K562 (cell line): ENCODE measurements at regions not wholly inside any gene's neighbourhood (a gene's known extent, or its start where the extent isn't known, plus 50 kb on each side); places are given as distances from the start of the nearest gene placed in this dataset.

Experiments used
- ATAC-seq: fragments of 200-7000 bp; cut with Tn5 transposase; 3 replicates; pipeline ENCODE4 v1.9.1; 2020; ENCODE audit warnings: moderate library complexity
- BruUV-seq: library from RNA; stranded (reverse); fragments of 400-500 nt; replicated peaks from 2 replicates; lab custom pipeline; 2021; lab: Mats Ljungman, UMichigan
- CTCF ChIA-PET: fragments of 300-600 bp; formaldehyde crosslinking; extraction: SDS; loops from one replicate; lab custom pipeline; 2021; ENCODE audit warnings: low intra/inter-chr PET ratio; lab: Yijun Ruan, JAX
- POLR2A ChIA-PET: fragments of 300-600, 350-650 bp; sonication (Branson Sonifier 250); formaldehyde crosslinking; extraction: SDS; loops from one replicate; lab custom pipeline; 2021; ENCODE audit warnings: antibody characterized with exemption, inconsistent platforms; lab: Yijun Ruan, JAX
- DNase-seq, 4 experiments: peaks; one replicate each; pipeline versions ENCODE4 v3.0.0 to v3.0.0-alpha.2; 2011 to 2018; ENCODE audit warnings: low spot score in 3 of 4, mixed read lengths in 3 of 4; ENCODE audit errors: extremely low read depth in 1 of 4
- FAIRE-seq: peaks from 2 replicates; lab custom pipeline; 2011; peaks lifted over from hg19 to GRCh38; lab: Jason Lieb, UNC
- H2AFZ ChIP-seq: 2 replicates; pipeline ENCODE4 v1.6.0; 2011; ENCODE audit warnings: low read depth, low read length, control low read depth, inconsistent platforms
- H3K27ac ChIP-seq: fragments of 200-600 bp; 3 replicates; pipeline ENCODE4 v1.8.0; 2011; ENCODE audit warnings: low read depth, mild to moderate bottlenecking, control low read depth, inconsistent platforms, low read length, moderate library complexity, mixed read lengths; ENCODE audit errors: extremely low read depth
- H3K27me3 ChIP-seq, 2 experiments: fragments of 300-600 bp in 1 of 2; 2 replicates in 1 of 2; 3 replicates in 1 of 2; pipeline versions ENCODE4 v1.6.0 to v1.8.0; 2011; ENCODE audit warnings: inconsistent platforms in 2 of 2, low read length in 2 of 2, mild to moderate bottlenecking in 1 of 2, mixed read lengths in 1 of 2, moderate library complexity in 1 of 2; ENCODE audit not compliant: control insufficient read depth in 2 of 2, insufficient read depth in 2 of 2
- H3K36me3 ChIP-seq: fragments of 300-600 bp; 3 replicates; pipeline ENCODE4 v1.8.0; 2011; ENCODE audit warnings: mild to moderate bottlenecking, low read length, inconsistent platforms; ENCODE audit not compliant: control insufficient read depth, insufficient read depth
- H3K4me1 ChIP-seq, 2 experiments: fragments of 200-600 bp in 1 of 2; replicated peaks in 1 of 2; 2 replicates in 1 of 2; 3 replicates in 1 of 2; pipeline versions ENCODE4 v1.5.1 to v1.8.0; 2011; ENCODE audit warnings: inconsistent platforms in 2 of 2, low read length in 2 of 2, mild to moderate bottlenecking in 1 of 2, mixed read lengths in 1 of 2, moderate library complexity in 1 of 2; ENCODE audit not compliant: control insufficient read depth in 2 of 2, insufficient read depth in 2 of 2
- H3K4me2 ChIP-seq: 2 replicates; pipeline ENCODE4 v1.6.1; 2011; ENCODE audit warnings: low read length, control low read depth, inconsistent platforms, mixed read lengths; ENCODE audit not compliant: insufficient read depth
- H3K4me3 ChIP-seq: fragments of 200-600 bp; sonication (generic), shearing (Covaris generic); 2 replicates; pipeline ENCODE4 v1.5.1; 2016; ENCODE audit warnings: control low read depth, inconsistent platforms
- H3K79me2 ChIP-seq: fragments of 200-600 bp; 3 replicates; pipeline ENCODE4 v1.8.0; 2011; ENCODE audit warnings: low read length, inconsistent platforms; ENCODE audit not compliant: control insufficient read depth, insufficient read depth
- H3K9ac ChIP-seq, 2 experiments: 2 replicates each; pipeline versions ENCODE4 v1.6.0 to v1.6.1; 2011; ENCODE audit warnings: low read depth in 2 of 2, low read length in 2 of 2, control low read depth in 1 of 2, inconsistent platforms in 1 of 2, mild to moderate bottlenecking in 1 of 2, mixed read lengths in 1 of 2; ENCODE audit not compliant: insufficient read depth in 1 of 2
- H3K9me1 ChIP-seq: one replicate; pipeline ENCODE4 v1.6.0; 2011; ENCODE audit warnings: inconsistent platforms, mild to moderate bottlenecking, low read length, moderate library complexity; ENCODE audit not compliant: control insufficient read depth, insufficient read depth
- H3K9me3 ChIP-seq: replicated peaks from 2 replicates; pipeline ENCODE4 v1.5.1; 2011; ENCODE audit warnings: low read depth, low read length, inconsistent platforms; ENCODE audit not compliant: control insufficient read depth, insufficient read depth
- H4K20me1 ChIP-seq: replicated peaks from 2 replicates; pipeline ENCODE4 v1.6.1; 2011; ENCODE audit warnings: low read length, inconsistent platforms, mixed read lengths; ENCODE audit not compliant: control insufficient read depth, insufficient read depth
- DACH1 ChIP-seq: fragments of 450-650 bp; IDR thresholded peaks from 2 replicates; pipeline ENCODE4 v1.6.1; 2018; ENCODE audit not compliant: partially characterized antibody
- FOS ChIP-seq: IDR thresholded peaks from 3 replicates; pipeline ENCODE4 v1.6.1; 2011; ENCODE audit not compliant: insufficient read length; ENCODE audit errors: extremely low read depth
- FOXA1 ChIP-seq: fragments of 450-650 bp; IDR thresholded peaks from 2 replicates; pipeline ENCODE4 v1.6.1; 2016; ENCODE audit warnings: mild to moderate bottlenecking, borderline replicate concordance
- KAT7 ChIP-seq: sonication (generic); formaldehyde crosslinking; IDR thresholded peaks from 2 replicates; pipeline ENCODE4 v1.8.0; 2022; ENCODE audit warnings: missing genetic modification reagents, mild to moderate bottlenecking, borderline replicate concordance
- LARP7 ChIP-seq: fragments of 450-650 bp; IDR thresholded peaks from 2 replicates; pipeline ENCODE4 v1.6.1; 2016
- NR2C2 ChIP-seq, 2 experiments: fragments of 200-800 bp in 1 of 2; sonication (Bioruptor generic) in 1 of 2; sonication (generic) in 1 of 2; formaldehyde crosslinking in 1 of 2; IDR thresholded peaks; 2 replicates each; pipeline versions ENCODE4 v1.6.1 to v1.8.0; 2016 to 2022; ENCODE audit warnings: mild to moderate bottlenecking in 1 of 2, missing compliant biosample characterization in 1 of 2, missing genetic modification characterization in 1 of 2, missing genetic modification reagents in 1 of 2
- NUFIP1 ChIP-seq: fragments of 450-650 bp; IDR thresholded peaks from 2 replicates; pipeline ENCODE4 v1.6.1; 2018; ENCODE audit not compliant: partially characterized antibody
- RFX1 ChIP-seq: fragments of 450-650 bp; IDR thresholded peaks from 2 replicates; pipeline ENCODE4 v1.6.1; 2016; ENCODE audit warnings: mild to moderate bottlenecking, moderate library complexity
- RFX5 ChIP-seq: IDR thresholded peaks from 2 replicates; pipeline ENCODE4 v1.6.1; 2011; ENCODE audit warnings: low read depth, mild to moderate bottlenecking, improper control_type of control experiment, low read length
- ZBTB1 ChIP-seq: sonication (generic); formaldehyde crosslinking; IDR thresholded peaks from 2 replicates; pipeline ENCODE4 v1.8.1; 2023; ENCODE audit warnings: missing genetic modification reagents, low read depth, mild to moderate bottlenecking, borderline replicate concordance
- ZNF24 ChIP-seq: fragments of 450-650 bp; IDR thresholded peaks from 2 replicates; pipeline ENCODE4 v1.6.1; 2016
- WGBS: fragments of 100-300 bp; shearing (Covaris generic); methylation state at CpG from one replicate; pipeline ENCODE4 v1.1.6; 2016; ENCODE audit warnings: low coverage, mixed read lengths; ENCODE audit not compliant: insufficient coverage; ENCODE audit errors: missing lambda C conversion rate; 5-methylcytosine and 5-hydroxymethylcytosine counted together
- in situ Hi-C: fragments of 300-500 bp; cut with MboI; formaldehyde crosslinking; loops from 4 replicates; pipeline ENCODE4 v1.15.0; 2018; ENCODE audit warnings: inconsistent platforms, mixed read lengths
- intact Hi-C: fragments of 100-400 bp; cut with micrococcal nuclease; formaldehyde crosslinking; loops from 2 replicates; pipeline ENCODE4 v1.14.2; 2022
- TF ChIP-seq, protein P1 (sequence below): fragments of 250-450 bp; sonication (Bioruptor Pico); IDR thresholded peaks from 2 replicates; pipeline ENCODE4 v1.5.0; 2022; ENCODE audit warnings: mild to moderate bottlenecking
- TF ChIP-seq, protein P2 (sequence below): fragments of 450-650 bp; IDR thresholded peaks from 2 replicates; pipeline ENCODE4 v1.6.1; 2016; ENCODE audit warnings: mild to moderate bottlenecking
- TF ChIP-seq, protein P3 (sequence below): fragments of 250-450 bp; sonication (Bioruptor Pico); IDR thresholded peaks from 2 replicates; pipeline ENCODE4 v1.4.0; 2020; ENCODE audit warnings: borderline replicate concordance

DNA sequence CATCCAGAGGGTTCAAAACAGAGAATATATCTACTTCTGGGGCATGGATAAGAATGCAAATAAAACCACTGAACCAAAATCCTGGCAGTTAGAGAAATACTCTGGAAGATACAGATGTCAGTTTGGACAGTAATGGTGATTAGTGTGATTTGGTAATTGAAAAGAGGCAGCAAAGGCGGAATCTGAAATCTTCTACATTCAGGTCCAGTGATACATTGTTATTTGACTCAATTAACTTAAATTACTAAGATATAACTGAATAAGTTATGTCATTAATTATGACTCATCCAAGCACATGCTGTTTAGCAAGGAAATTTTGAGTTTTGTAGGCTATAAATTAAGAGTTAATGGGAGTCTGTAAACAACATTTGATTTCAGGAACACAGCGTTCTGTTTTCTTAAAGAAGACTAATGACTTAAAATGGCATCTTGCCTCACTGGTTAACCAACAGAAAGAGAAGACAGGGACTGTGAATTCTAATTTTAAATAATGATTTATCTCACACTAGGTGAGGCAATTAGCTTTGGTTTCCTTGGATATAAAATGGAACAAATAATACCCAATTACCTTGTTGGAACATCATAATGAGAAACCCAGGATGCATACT is 937.1 kb downstream of the PDHA2 start:
- no peaks in the 10 kb centered on the region for H3K9me1 ChIP-seq
- no peak for FAIRE-seq
- H3K27ac ChIP-seq = no peak overlapping the region
- POLR2A ChIA-PET = no interaction called here
- CTCF ChIA-PET = no interaction called here
- intact Hi-C loops (no loop called here), in situ Hi-C loops (no loop called here)
- H3K79me2 ChIP-seq = no peaks in the 10 kb centered on the region
- no peaks in the 10 kb centered on the region for H3K27me3 ChIP-seq
- no peak overlapping the region for H3K9ac ChIP-seq
- no peaks in the 10 kb centered on the region for H3K36me3 ChIP-seq
- H4K20me1 ChIP-seq = no peaks in the 10 kb centered on the region
- no peaks in the 10 kb centered on the region for H3K4me1 ChIP-seq
- peaks cover 2% of the 10 kb centered on the region; the same call in 1 of the 2 replicates for H3K9me3 ChIP-seq
- H3K4me3 ChIP-seq = no peak overlapping the region
- ATAC-seq = no peak
- no peak overlapping the region for H3K4me2 ChIP-seq
- no TSS peak for BruUV-seq
- no peak for DNase-seq
- 0% methylated on average over 2 of the region's 2 CpGs for WGBS
- no peak overlapping the region for H2AFZ ChIP-seq
- TF ChIP-seq RFX5 = no peak
- no peak for TF ChIP-seq ZNF24
- no peak for TF ChIP-seq RFX1
- TF ChIP-seq NUFIP1 = no peak
- no peak for TF ChIP-seq FOXA1
- TF ChIP-seq, protein P1, sequence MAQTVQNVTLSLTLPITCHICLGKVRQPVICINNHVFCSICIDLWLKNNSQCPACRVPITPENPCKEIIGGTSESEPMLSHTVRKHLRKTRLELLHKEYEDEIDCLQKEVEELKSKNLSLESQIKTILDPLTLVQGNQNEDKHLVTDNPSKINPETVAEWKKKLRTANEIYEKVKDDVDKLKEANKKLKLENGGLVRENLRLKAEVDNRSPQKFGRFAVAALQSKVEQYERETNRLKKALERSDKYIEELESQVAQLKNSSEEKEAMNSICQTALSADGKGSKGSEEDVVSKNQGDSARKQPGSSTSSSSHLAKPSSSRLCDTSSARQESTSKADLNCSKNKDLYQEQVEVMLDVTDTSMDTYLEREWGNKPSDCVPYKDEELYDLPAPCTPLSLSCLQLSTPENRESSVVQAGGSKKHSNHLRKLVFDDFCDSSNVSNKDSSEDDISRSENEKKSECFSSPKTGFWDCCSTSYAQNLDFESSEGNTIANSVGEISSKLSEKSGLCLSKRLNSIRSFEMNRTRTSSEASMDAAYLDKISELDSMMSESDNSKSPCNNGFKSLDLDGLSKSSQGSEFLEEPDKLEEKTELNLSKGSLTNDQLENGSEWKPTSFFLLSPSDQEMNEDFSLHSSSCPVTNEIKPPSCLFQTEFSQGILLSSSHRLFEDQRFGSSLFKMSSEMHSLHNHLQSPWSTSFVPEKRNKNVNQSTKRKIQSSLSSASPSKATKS (CRISPR knock-in tag) = no peak
- TF ChIP-seq ZBTB1 (CRISPR knock-in tag) = no peak
- no peak for TF ChIP-seq DACH1
- TF ChIP-seq, protein P2, sequence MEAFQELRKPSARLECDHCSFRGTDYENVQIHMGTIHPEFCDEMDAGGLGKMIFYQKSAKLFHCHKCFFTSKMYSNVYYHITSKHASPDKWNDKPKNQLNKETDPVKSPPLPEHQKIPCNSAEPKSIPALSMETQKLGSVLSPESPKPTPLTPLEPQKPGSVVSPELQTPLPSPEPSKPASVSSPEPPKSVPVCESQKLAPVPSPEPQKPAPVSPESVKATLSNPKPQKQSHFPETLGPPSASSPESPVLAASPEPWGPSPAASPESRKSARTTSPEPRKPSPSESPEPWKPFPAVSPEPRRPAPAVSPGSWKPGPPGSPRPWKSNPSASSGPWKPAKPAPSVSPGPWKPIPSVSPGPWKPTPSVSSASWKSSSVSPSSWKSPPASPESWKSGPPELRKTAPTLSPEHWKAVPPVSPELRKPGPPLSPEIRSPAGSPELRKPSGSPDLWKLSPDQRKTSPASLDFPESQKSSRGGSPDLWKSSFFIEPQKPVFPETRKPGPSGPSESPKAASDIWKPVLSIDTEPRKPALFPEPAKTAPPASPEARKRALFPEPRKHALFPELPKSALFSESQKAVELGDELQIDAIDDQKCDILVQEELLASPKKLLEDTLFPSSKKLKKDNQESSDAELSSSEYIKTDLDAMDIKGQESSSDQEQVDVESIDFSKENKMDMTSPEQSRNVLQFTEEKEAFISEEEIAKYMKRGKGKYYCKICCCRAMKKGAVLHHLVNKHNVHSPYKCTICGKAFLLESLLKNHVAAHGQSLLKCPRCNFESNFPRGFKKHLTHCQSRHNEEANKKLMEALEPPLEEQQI = no peak
- no peak for TF ChIP-seq KAT7 (CRISPR knock-in tag)
- TF ChIP-seq LARP7 = no peak
- TF ChIP-seq FOS = no peak
- TF ChIP-seq, protein P3, sequence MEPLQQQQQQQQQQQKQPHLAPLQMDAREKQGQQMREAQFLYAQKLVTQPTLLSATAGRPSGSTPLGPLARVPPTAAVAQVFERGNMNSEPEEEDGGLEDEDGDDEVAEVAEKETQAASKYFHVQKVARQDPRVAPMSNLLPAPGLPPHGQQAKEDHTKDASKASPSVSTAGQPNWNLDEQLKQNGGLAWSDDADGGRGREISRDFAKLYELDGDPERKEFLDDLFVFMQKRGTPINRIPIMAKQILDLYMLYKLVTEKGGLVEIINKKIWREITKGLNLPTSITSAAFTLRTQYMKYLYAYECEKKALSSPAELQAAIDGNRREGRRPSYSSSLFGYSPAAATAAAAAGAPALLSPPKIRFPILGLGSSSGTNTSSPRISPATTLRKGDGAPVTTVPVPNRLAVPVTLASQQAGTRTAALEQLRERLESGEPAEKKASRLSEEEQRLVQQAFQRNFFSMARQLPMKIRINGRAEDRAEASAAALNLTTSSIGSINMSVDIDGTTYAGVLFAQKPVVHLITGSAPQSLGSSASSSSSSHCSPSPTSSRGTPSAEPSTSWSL (CRISPR knock-in tag) = no peak
- no peak for TF ChIP-seq NR2C2 (CRISPR knock-in tag; IDR thresholded peaks at IDR 0.05)
- TF ChIP-seq NR2C2 (tag; IDR thresholded peaks at IDR 0.05) = no peak
